Fibroblast of lung (primary cell): ENCODE measurements at regions not wholly inside any gene's neighbourhood (a gene's known extent, or its start where the extent isn't known, plus 50 kb on each side); places are given as distances from the start of the nearest gene placed in this dataset.

Source experiments
- DNase-seq, 2 donors: peaks; one replicate each; pipeline versions ENCODE4 v3.0.0 to v3.0.0-alpha.2; 2010; ENCODE audit warnings: low read depth in 2 of 2
- H2AFZ ChIP-seq: 2 replicates; pipeline ENCODE4 v1.5.1; 2012; ENCODE audit warnings: low read length, control low read depth, inconsistent platforms
- H3K27ac ChIP-seq: 2 replicates; pipeline ENCODE4 v1.5.1; 2011; ENCODE audit warnings: low read length, control low read depth; ENCODE audit not compliant: insufficient read depth
- H3K27me3 ChIP-seq: 2 replicates; pipeline ENCODE4 v1.5.1; 2011; ENCODE audit warnings: mild to moderate bottlenecking, low read length; ENCODE audit not compliant: control insufficient read depth, insufficient read depth
- H3K36me3 ChIP-seq: 2 replicates; pipeline ENCODE4 v1.5.1; 2011; ENCODE audit warnings: low read length; ENCODE audit not compliant: control insufficient read depth, insufficient read depth
- H3K4me1 ChIP-seq: 2 replicates; pipeline ENCODE4 v1.5.1; 2011; ENCODE audit warnings: low read length; ENCODE audit not compliant: control insufficient read depth, insufficient read depth; ENCODE audit errors: extremely low read depth
- H3K4me2 ChIP-seq: 2 replicates; pipeline ENCODE4 v1.5.1; 2011; ENCODE audit warnings: low read length, control low read depth; ENCODE audit not compliant: insufficient read depth; ENCODE audit errors: extremely low read depth
- H3K4me3 ChIP-seq, 4 experiments: fragments of 200-600 bp in 1 of 4; sonication (generic) in 1 of 4; replicated peaks in 1 of 4; 2 replicates each; pipeline ENCODE4 v1.5.1; 2011 to 2016; ENCODE audit warnings: low read length in 4 of 4, low read depth in 3 of 4, mild to moderate bottlenecking in 3 of 4, control low read depth in 2 of 4, inconsistent platforms in 1 of 4, mixed read lengths in 1 of 4; ENCODE audit not compliant: insufficient read depth in 1 of 4; ENCODE audit errors: control extremely low read depth in 1 of 4
- H3K79me2 ChIP-seq: 2 replicates; pipeline ENCODE4 v1.5.1; 2012; ENCODE audit warnings: mild to moderate bottlenecking, low read length, inconsistent platforms; ENCODE audit not compliant: control insufficient read depth, insufficient read depth
- H3K9ac ChIP-seq: 2 replicates; pipeline ENCODE4 v1.5.1; 2011; ENCODE audit warnings: mild to moderate bottlenecking, low read length, control low read depth; ENCODE audit not compliant: insufficient read depth
- H3K9me3 ChIP-seq: 2 replicates; pipeline ENCODE4 v1.5.1; 2012; ENCODE audit warnings: low read depth, low read length; ENCODE audit not compliant: control insufficient read depth, insufficient read depth
- H4K20me1 ChIP-seq: 2 replicates; pipeline ENCODE4 v1.5.1; 2011; ENCODE audit warnings: low read length; ENCODE audit not compliant: control insufficient read depth, insufficient read depth; ENCODE audit errors: extremely low read depth
- EZH2 ChIP-seq: IDR thresholded peaks from 2 replicates; pipeline ENCODE4 v1.5.1; 2012; ENCODE audit warnings: low read length, control low read depth, mild to moderate bottlenecking; ENCODE audit errors: missing control alignments
- TF ChIP-seq, protein P1 (sequence below), 2 donors: IDR thresholded peaks in 1 of 2; conservative IDR thresholded peaks in 1 of 2; 1 replicate in 1 of 2; 2 replicates in 1 of 2; pipeline ENCODE4 v1.5.1; 2011 to 2012; ENCODE audit warnings: low read length in 2 of 2, control low read depth in 1 of 2, inconsistent platforms in 1 of 2, low read depth in 1 of 2, mild to moderate bottlenecking in 1 of 2

DNA sequence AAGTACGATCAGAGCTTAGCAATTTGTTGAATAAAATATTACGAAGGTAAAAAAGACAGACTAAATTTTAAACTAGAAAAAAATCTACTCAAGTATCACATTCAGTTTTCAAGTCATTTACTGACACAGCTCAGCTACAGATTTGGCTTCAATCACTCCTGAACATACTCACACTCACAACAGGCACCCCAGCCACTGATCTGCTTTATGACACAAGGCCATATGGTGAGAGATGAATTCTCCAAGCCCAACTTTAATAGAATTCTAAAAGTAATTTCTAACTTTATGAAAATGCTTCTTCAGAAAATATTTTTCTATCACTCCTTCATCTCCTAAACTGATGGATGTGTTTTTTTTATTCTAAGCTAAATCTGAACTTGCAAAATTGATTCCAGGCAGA lies 337.1 kb downstream of the HHIPL2 start:
- no peaks in the 10 kb centered on the region for H4K20me1 ChIP-seq
- H3K79me2 ChIP-seq = no peaks in the 10 kb centered on the region
- no peak overlapping the region for H3K4me3 ChIP-seq
- no peak overlapping the region for H3K9ac ChIP-seq
- no peaks in the 10 kb centered on the region for H3K9me3 ChIP-seq
- TF ChIP-seq, protein P1, sequence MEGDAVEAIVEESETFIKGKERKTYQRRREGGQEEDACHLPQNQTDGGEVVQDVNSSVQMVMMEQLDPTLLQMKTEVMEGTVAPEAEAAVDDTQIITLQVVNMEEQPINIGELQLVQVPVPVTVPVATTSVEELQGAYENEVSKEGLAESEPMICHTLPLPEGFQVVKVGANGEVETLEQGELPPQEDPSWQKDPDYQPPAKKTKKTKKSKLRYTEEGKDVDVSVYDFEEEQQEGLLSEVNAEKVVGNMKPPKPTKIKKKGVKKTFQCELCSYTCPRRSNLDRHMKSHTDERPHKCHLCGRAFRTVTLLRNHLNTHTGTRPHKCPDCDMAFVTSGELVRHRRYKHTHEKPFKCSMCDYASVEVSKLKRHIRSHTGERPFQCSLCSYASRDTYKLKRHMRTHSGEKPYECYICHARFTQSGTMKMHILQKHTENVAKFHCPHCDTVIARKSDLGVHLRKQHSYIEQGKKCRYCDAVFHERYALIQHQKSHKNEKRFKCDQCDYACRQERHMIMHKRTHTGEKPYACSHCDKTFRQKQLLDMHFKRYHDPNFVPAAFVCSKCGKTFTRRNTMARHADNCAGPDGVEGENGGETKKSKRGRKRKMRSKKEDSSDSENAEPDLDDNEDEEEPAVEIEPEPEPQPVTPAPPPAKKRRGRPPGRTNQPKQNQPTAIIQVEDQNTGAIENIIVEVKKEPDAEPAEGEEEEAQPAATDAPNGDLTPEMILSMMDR (conservative IDR thresholded peaks at IDR 0.05 in 1 of 2, IDR thresholded peaks at IDR 0.05 in 1 of 2; ENCODE audit: low read depth in 1 of 2, low read length in 2 of 2) = no peak
- no peak for TF ChIP-seq EZH2
- no peak for DNase-seq
- H3K27me3 ChIP-seq = no peaks in the 10 kb centered on the region
- H3K27ac ChIP-seq = no peak overlapping the region
- H3K4me1 ChIP-seq = no peaks in the 10 kb centered on the region
- H3K4me2 ChIP-seq = no peak overlapping the region
- no peak overlapping the region for H2AFZ ChIP-seq
- H3K36me3 ChIP-seq = no peaks in the 10 kb centered on the region

DNA sequence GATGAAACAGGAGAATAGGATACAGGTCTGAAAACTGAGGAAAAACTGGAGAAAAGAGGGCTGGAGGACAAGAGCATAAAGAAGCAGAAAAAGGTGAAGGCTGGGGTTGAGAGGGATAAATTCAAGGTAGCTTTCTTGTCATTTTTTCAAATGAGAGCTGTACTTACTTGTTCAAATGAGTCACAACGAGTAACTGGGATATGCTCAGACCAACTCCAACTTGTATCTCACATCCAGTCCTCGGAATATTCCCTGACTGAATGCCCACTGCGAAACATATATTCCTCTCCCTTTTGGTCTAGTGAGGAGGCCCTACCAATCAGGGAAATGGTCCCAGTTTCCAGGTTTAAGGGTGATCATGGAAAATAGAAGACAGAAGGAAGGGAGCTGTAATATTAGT lies 343.4 kb downstream of the HHIPL2 start:
- no peak overlapping the region for H2AFZ ChIP-seq
- H3K27ac ChIP-seq = no peak overlapping the region
- no peak overlapping the region for H3K9ac ChIP-seq
- H3K79me2 ChIP-seq = no peaks in the 10 kb centered on the region
- H3K27me3 ChIP-seq = no peaks in the 10 kb centered on the region
- no peaks in the 10 kb centered on the region for H3K4me1 ChIP-seq
- no peak overlapping the region for H3K4me2 ChIP-seq
- no peaks in the 10 kb centered on the region for H3K9me3 ChIP-seq
- H3K4me3 ChIP-seq = no peak overlapping the region
- no peaks in the 10 kb centered on the region for H3K36me3 ChIP-seq
- H4K20me1 ChIP-seq = no peaks in the 10 kb centered on the region
- TF ChIP-seq EZH2 = no peak
- TF ChIP-seq, protein P1 (conservative IDR thresholded peaks at IDR 0.05 in 1 of 2, IDR thresholded peaks at IDR 0.05 in 1 of 2; ENCODE audit: low read depth in 1 of 2, low read length in 2 of 2) = no peak
- no peak for DNase-seq

DNA sequence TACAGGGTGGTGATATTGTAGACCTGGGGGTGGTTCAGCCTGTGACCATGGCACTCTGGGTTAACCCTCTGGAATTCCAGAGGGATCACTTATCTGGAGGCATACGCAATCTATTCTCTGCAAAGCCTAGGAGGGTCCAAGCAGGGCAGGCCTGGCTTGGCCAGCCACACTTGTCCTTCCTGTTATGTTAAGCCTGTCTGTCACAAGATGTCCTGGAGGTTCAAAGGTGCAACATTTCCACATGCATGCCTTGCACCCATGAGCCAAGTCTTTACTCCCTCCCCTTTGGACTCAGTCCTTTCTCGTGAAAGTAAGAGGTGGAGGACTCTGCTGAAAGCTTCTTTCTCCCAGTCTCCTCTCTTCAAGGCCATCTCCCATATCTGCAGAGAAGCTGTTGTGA lies 345.1 kb downstream of the HHIPL2 start:
- Histone ChIP-seq H3K27me3 (no peaks in the 10 kb centered on the region), H4K20me1 (no peaks in the 10 kb centered on the region), H3K9me3 (no peaks in the 10 kb centered on the region), H3K4me3 (no peak overlapping the region), H3K4me1 (no peaks in the 10 kb centered on the region), H2AFZ (no peak overlapping the region), H3K27ac (no peak overlapping the region), H3K9ac (no peak overlapping the region), H3K36me3 (no peaks in the 10 kb centered on the region), H3K4me2 (no peak overlapping the region), H3K79me2 (no peaks in the 10 kb centered on the region)
- no peak for TF ChIP-seq EZH2
- TF ChIP-seq, protein P1 (conservative IDR thresholded peaks at IDR 0.05 in 1 of 2, IDR thresholded peaks at IDR 0.05 in 1 of 2; ENCODE audit: low read depth in 1 of 2, low read length in 2 of 2) = no peak
- no peak for DNase-seq
